ENCODE measurements at regions not wholly inside any gene's neighbourhood (a gene's known extent, or its start where the extent isn't known, plus 50 kb on each side); places are given as distances from the start of the nearest gene placed in this dataset.

- no peak for ATAC-seq
- TF ChIP-seq GLIS3 (CRISPR knock-in tag; IDR thresholded peaks at IDR 0.05): no peak
- no peak for TF ChIP-seq ZFP30 (CRISPR knock-in tag; IDR thresholded peaks at IDR 0.05)
Measured at GRCh38 chr3:6242104-6242503, 618.8 kb upstream of the GRM7 start.

- no peak for ATAC-seq
- no peak for TF ChIP-seq TSHZ2 (CRISPR knock-in tag; IDR thresholded peaks at IDR 0.05)
- TF ChIP-seq PATZ1 (CRISPR knock-in tag; IDR thresholded peaks at IDR 0.05; ENCODE audit: borderline replicate concordance): no peak
- no peak for TF ChIP-seq BACH2 (CRISPR knock-in tag; IDR thresholded peaks at IDR 0.05; ENCODE audit: borderline replicate concordance)
- no peak for TF ChIP-seq ZNF8 (CRISPR knock-in tag; IDR thresholded peaks at IDR 0.05)
- no peak for TF ChIP-seq ZNF565 (CRISPR knock-in tag; conservative IDR thresholded peaks at IDR 0.05; ENCODE audit: low read depth)
- TF ChIP-seq ISL1 (CRISPR knock-in tag; IDR thresholded peaks at IDR 0.05): no peak
- TF ChIP-seq TOX (CRISPR knock-in tag; IDR thresholded peaks at IDR 0.05; ENCODE audit: borderline replicate concordance): no peak
- no peak for TF ChIP-seq ARNTL (CRISPR knock-in tag; IDR thresholded peaks at IDR 0.05; ENCODE audit: borderline replicate concordance, low read depth)
- TF ChIP-seq RARB (CRISPR knock-in tag; IDR thresholded peaks at IDR 0.05): no peak
- no peak for TF ChIP-seq CREB5 (CRISPR knock-in tag; IDR thresholded peaks at IDR 0.05; ENCODE audit: low read depth)
- TF ChIP-seq ZC3H10 (CRISPR knock-in tag; IDR thresholded peaks at IDR 0.05): no peak
- no peak for TF ChIP-seq ZFP30 (CRISPR knock-in tag; IDR thresholded peaks at IDR 0.05)
- TF ChIP-seq ZFP3 (CRISPR knock-in tag; IDR thresholded peaks at IDR 0.05): no peak
- TF ChIP-seq PPARA (CRISPR knock-in tag; IDR thresholded peaks at IDR 0.05; ENCODE audit: borderline replicate concordance): no peak
- no peak for TF ChIP-seq OSR1 (CRISPR knock-in tag; IDR thresholded peaks at IDR 0.05)
- no peak for TF ChIP-seq SNAI2 (CRISPR knock-in tag; IDR thresholded peaks at IDR 0.05)
- no peak for TF ChIP-seq CSDC2 (CRISPR knock-in tag; IDR thresholded peaks at IDR 0.05)
- TF ChIP-seq ZNF70 (CRISPR knock-in tag; IDR thresholded peaks at IDR 0.05): no peak
- TF ChIP-seq GLIS3 (CRISPR knock-in tag; IDR thresholded peaks at IDR 0.05): no peak
- no peak for TF ChIP-seq ESRRG (CRISPR knock-in tag; IDR thresholded peaks at IDR 0.05)
Measured at GRCh38 chr3:6248528-6248927, 612.4 kb upstream of the GRM7 start.

- ATAC-seq: no peak
- TF ChIP-seq GLIS3 (CRISPR knock-in tag; IDR thresholded peaks at IDR 0.05) (no peak), ESRRG (CRISPR knock-in tag; IDR thresholded peaks at IDR 0.05) (no peak), TCF4 (CRISPR knock-in tag; IDR thresholded peaks at IDR 0.05; ENCODE audit: borderline replicate concordance) (no peak), OSR1 (CRISPR knock-in tag; IDR thresholded peaks at IDR 0.05) (no peak), RARB (CRISPR knock-in tag; IDR thresholded peaks at IDR 0.05) (no peak), ISL1 (CRISPR knock-in tag; IDR thresholded peaks at IDR 0.05) (no peak), ARNTL (CRISPR knock-in tag; IDR thresholded peaks at IDR 0.05; ENCODE audit: borderline replicate concordance, low read depth) (no peak), ZNF565 (CRISPR knock-in tag; conservative IDR thresholded peaks at IDR 0.05; ENCODE audit: low read depth) (no peak), TOX (CRISPR knock-in tag; IDR thresholded peaks at IDR 0.05; ENCODE audit: borderline replicate concordance) (no peak), BACH2 (CRISPR knock-in tag; IDR thresholded peaks at IDR 0.05; ENCODE audit: borderline replicate concordance) (no peak), PATZ1 (CRISPR knock-in tag; IDR thresholded peaks at IDR 0.05; ENCODE audit: borderline replicate concordance) (no peak), ZNF70 (CRISPR knock-in tag; IDR thresholded peaks at IDR 0.05) (no peak), ZNF8 (CRISPR knock-in tag; IDR thresholded peaks at IDR 0.05) (no peak), ZFP3 (CRISPR knock-in tag; IDR thresholded peaks at IDR 0.05) (no peak), ZC3H10 (CRISPR knock-in tag; IDR thresholded peaks at IDR 0.05) (no peak), TSHZ2 (CRISPR knock-in tag; IDR thresholded peaks at IDR 0.05) (no peak), PPARA (CRISPR knock-in tag; IDR thresholded peaks at IDR 0.05; ENCODE audit: borderline replicate concordance) (no peak), CREB5 (CRISPR knock-in tag; IDR thresholded peaks at IDR 0.05; ENCODE audit: low read depth) (no peak), CSRNP3 (CRISPR knock-in tag; IDR thresholded peaks at IDR 0.05) (no peak), CSDC2 (CRISPR knock-in tag; IDR thresholded peaks at IDR 0.05) (no peak)
Measured at GRCh38 chr3:6249679-6250078, 611.2 kb upstream of the GRM7 start.
